PC-3 (cell line): ENCODE measurements at regions not wholly inside any gene's neighbourhood (a gene's known extent, or its start where the extent isn't known, plus 50 kb on each side); places are given as distances from the start of the nearest gene placed in this dataset.
"Not testable (repeated sequence)": the region's sequence is repeated elsewhere in the genome, so short reads cannot be mapped to it uniquely, and the experiment has no call there.

Experiments
- ATAC-seq: fragments of 200-7000 bp; cut with Tn5 transposase; 2 replicates; pipeline ENCODE4 v1.9.1; 2020; ENCODE audit warnings: mild to moderate bottlenecking, moderate library complexity
- BruUV-seq: library from RNA; stranded (reverse); fragments of 400-500 nt; replicated peaks from 2 replicates; lab custom pipeline; 2021; lab: Mats Ljungman, UMichigan
- CTCF ChIA-PET: fragments of 300-600 bp; sonication (Branson Sonifier 250); formaldehyde crosslinking; loops from one replicate; lab custom pipeline; 2022; ENCODE audit warnings: antibody characterized with exemption; lab: Charles Lee
- POLR2A ChIA-PET: fragments of 300-600 bp; sonication (Branson Sonifier 250); formaldehyde crosslinking; loops from one replicate; lab custom pipeline; 2022; ENCODE audit warnings: antibody characterized with exemption; ENCODE audit not compliant: unreplicated experiment; lab: Charles Lee
- DNase-seq: peaks from one replicate; pipeline ENCODE4 v3.0.0-alpha.2; 2015
- H2AFZ ChIP-seq: fragments of 300-600 bp; sonication (generic); 2 replicates; pipeline ENCODE4 v1.6.0; 2016; ENCODE audit warnings: antibody characterized with exemption, low read length
- H3F3A ChIP-seq: fragments of 300-600 bp; sonication (generic); one replicate; pipeline ENCODE4 v1.6.0; 2017; ENCODE audit warnings: antibody characterized with exemption, low read length, control low read depth, mild to moderate bottlenecking; ENCODE audit not compliant: unreplicated experiment
- H3K27ac ChIP-seq: fragments of 300-600 bp; sonication (generic); 2 replicates; pipeline ENCODE4 v1.5.1; 2016; ENCODE audit warnings: mild to moderate bottlenecking, low read length
- H3K27me3 ChIP-seq: fragments of 300-600 bp; sonication (generic); 2 replicates; pipeline ENCODE4 v1.6.1; 2016; ENCODE audit warnings: low read length, mixed read lengths
- H3K36me3 ChIP-seq: fragments of 300-600 bp; sonication (generic); 2 replicates; pipeline ENCODE4 v1.6.1; 2016; ENCODE audit warnings: low read depth, mixed run types, low read length, mixed read lengths
- H3K4me1 ChIP-seq: fragments of 300-600 bp; sonication (generic); 2 replicates; pipeline ENCODE4 v1.5.1; 2016; ENCODE audit warnings: low read length; ENCODE audit not compliant: insufficient read depth
- H3K4me2 ChIP-seq: fragments of 300-600 bp; sonication (generic); 2 replicates; pipeline ENCODE4 v1.6.0; 2016; ENCODE audit warnings: low read length
- H3K4me3 ChIP-seq: fragments of 300-600 bp; sonication (generic); 2 replicates; pipeline ENCODE4 v1.5.1; 2016; ENCODE audit warnings: mild to moderate bottlenecking, low read length, mixed read lengths
- H3K79me2 ChIP-seq: fragments of 300-600 bp; sonication (generic); 2 replicates; pipeline ENCODE4 v1.6.1; 2017; ENCODE audit warnings: low read length, mixed read lengths
- H3K9ac ChIP-seq: fragments of 300-600 bp; sonication (generic); 2 replicates; pipeline ENCODE4 v1.6.0; 2016; ENCODE audit warnings: mild to moderate bottlenecking, low read length
- H3K9me2 ChIP-seq: fragments of 300-600 bp; sonication (generic); replicated peaks from 2 replicates; pipeline ENCODE4 v1.6.1; 2016; ENCODE audit warnings: mixed run types, low read length, mixed read lengths
- H3K9me3 ChIP-seq: fragments of 300-600 bp; sonication (generic); 2 replicates; pipeline ENCODE4 v1.6.1; 2016; ENCODE audit warnings: low read length, mixed read lengths
- H4K20me1 ChIP-seq: fragments of 300-600 bp; sonication (generic); 2 replicates; pipeline ENCODE4 v1.6.1; 2016; ENCODE audit warnings: low read length, mixed read lengths
- EZH2 ChIP-seq: fragments of 300-600 bp; sonication (generic); IDR thresholded peaks from one replicate; pipeline ENCODE4 v1.6.1; 2017; ENCODE audit warnings: antibody characterized with exemption, mild to moderate bottlenecking, low read length; ENCODE audit not compliant: unreplicated experiment
- EZH2phosphoT487 ChIP-seq: fragments of 300-600 bp; sonication (generic); IDR thresholded peaks from 2 replicates; pipeline ENCODE4 v1.6.1; 2018; ENCODE audit warnings: mild to moderate bottlenecking, antibody characterized with exemption, low read length, borderline replicate concordance
- intact Hi-C: fragments of 100-400 bp; cut with micrococcal nuclease; formaldehyde crosslinking; loops from 2 replicates; pipeline ENCODE4 v1.9.0; 2023
- TF ChIP-seq, protein P1 (sequence below): fragments of 300-600 bp; sonication (generic); conservative IDR thresholded peaks from 2 replicates; pipeline ENCODE4 v1.5.1; 2017; ENCODE audit warnings: antibody characterized with exemption, low read depth, mild to moderate bottlenecking, low read length

DNA sequence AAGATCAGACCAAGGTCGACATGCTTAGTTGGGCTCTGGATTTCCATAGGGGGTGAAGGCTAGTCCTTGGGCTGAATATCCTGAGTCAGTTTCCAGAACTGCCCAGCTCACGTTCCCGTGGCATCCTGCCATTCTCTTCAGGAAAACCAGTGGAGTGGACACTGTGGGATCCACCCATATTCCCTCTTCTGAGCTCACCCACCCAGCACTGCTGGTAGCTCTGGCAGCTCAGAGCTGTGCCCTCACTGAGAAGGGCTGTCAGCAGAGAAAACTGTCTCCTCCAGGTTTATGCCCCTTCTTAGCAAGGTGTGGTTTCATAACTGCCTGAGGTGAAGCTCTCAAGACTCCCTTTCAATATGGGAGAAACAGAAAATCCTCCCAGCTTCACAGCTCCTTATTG, 111.7 kb downstream of the GGTLC2 start:
- DNase-seq (no peak), ATAC-seq (no peak)
- TF ChIP-seq, protein P1, sequence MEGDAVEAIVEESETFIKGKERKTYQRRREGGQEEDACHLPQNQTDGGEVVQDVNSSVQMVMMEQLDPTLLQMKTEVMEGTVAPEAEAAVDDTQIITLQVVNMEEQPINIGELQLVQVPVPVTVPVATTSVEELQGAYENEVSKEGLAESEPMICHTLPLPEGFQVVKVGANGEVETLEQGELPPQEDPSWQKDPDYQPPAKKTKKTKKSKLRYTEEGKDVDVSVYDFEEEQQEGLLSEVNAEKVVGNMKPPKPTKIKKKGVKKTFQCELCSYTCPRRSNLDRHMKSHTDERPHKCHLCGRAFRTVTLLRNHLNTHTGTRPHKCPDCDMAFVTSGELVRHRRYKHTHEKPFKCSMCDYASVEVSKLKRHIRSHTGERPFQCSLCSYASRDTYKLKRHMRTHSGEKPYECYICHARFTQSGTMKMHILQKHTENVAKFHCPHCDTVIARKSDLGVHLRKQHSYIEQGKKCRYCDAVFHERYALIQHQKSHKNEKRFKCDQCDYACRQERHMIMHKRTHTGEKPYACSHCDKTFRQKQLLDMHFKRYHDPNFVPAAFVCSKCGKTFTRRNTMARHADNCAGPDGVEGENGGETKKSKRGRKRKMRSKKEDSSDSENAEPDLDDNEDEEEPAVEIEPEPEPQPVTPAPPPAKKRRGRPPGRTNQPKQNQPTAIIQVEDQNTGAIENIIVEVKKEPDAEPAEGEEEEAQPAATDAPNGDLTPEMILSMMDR: no peak
- no peak for TF ChIP-seq EZH2phosphoT487
- no peak for TF ChIP-seq EZH2
- Histone ChIP-seq H3K27me3 (no peaks in the 10 kb centered on the region), H3K4me1 (no peaks in the 10 kb centered on the region), H3K79me2 (no peaks in the 10 kb centered on the region), H3K9ac (no peak overlapping the region), H3K9me2 (no peaks in the 10 kb centered on the region), H3K9me3 (no peaks in the 10 kb centered on the region), H3F3A (no peaks in the 10 kb centered on the region), H2AFZ (no peak overlapping the region), H3K36me3 (no peaks in the 10 kb centered on the region), H3K27ac (no peak overlapping the region), H4K20me1 (no peaks in the 10 kb centered on the region), H3K4me3 (no peak overlapping the region), H3K4me2 (no peak overlapping the region)
- intact Hi-C loops: no loop called here
- no TSS peak for BruUV-seq
- CTCF ChIA-PET: no interaction called here
- POLR2A ChIA-PET: no interaction called here

DNA sequence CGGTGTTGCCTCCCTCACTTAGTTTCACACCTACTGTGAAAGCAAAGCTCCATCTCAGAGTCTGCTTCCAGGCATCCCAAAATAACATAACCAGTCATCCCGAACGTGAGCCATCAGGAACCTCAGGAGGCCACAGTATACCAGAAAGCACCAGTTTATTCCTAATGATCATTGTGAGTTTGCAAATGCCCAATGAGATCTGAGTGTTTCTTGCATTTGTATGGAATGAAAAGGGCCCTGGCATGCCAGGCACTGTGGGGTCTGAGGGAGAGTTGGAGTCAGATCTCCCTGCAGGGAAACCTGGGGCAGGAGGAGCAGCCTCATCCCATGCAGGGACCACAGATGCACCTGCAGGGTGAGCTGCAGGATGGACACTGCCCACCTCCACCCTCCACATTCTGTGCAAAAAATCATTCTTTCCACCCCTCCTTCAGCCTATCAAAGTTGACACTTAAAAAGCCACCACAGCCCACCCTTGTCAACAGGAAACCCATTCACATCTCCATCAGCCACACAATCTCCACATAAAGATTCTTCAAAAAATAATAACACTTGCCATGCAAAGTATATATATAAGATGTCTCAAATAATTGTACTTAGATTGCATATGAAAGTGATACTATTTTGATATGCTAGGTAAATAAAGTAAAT, 112.3 kb downstream of the GGTLC2 start:
- H3K27me3 ChIP-seq, H3K9me3 ChIP-seq, ATAC-seq, BruUV-seq, H3K4me1 ChIP-seq, H3F3A ChIP-seq, H3K79me2 ChIP-seq, DNase-seq, H3K4me2 ChIP-seq, H2AFZ ChIP-seq, POLR2A ChIA-PET, H3K4me3 ChIP-seq, H3K9ac ChIP-seq, intact Hi-C loops, H3K27ac ChIP-seq, H3K36me3 ChIP-seq, H3K9me2 ChIP-seq, H4K20me1 ChIP-seq, CTCF ChIA-PET: not testable (repeated sequence)

DNA sequence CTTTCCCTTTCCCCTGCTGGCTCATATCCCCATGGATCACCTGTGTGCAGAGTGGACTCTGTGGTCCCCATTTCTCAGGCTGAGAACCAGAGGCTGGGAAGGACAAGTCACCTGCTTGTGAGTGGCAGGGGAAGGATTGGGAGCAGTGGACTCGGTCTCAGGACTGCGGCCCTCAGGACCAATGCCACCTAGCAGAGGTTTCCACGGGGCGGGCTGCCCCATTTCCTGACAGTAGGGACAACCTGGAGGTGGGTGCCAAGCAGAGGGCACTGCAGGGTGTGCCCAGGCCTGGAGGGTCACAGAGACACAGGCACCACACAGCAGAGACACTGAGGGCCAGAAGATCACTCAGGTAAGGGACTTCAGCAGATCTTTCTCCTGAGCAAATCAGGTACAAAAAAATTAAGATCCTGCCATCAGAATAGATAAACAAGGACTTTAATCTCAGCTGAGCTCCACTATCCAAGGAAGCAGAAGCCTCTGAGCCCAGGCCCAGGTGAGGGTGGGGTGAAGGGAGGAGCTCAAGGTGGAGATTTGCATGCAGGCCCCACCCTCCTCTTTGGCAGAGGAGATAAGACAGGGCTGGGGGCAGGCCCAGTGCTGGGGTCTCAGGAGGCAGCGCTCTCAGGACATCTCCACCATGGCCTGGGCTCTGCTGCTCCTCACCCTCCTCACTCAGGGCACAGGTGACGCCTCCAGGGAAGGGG, 113.8 kb downstream of the GGTLC2 start:
- H3K9me3 ChIP-seq, H3F3A ChIP-seq, H3K36me3 ChIP-seq, H3K9me2 ChIP-seq, DNase-seq, H3K4me2 ChIP-seq, H3K27me3 ChIP-seq, H4K20me1 ChIP-seq, H3K79me2 ChIP-seq, H3K9ac ChIP-seq, ATAC-seq, H2AFZ ChIP-seq, BruUV-seq, H3K4me3 ChIP-seq, CTCF ChIA-PET, H3K4me1 ChIP-seq, POLR2A ChIA-PET, H3K27ac ChIP-seq, intact Hi-C loops: not testable (repeated sequence)
